ENCODE measurements at regions not wholly inside any gene's neighbourhood (a gene's known extent, or its start where the extent isn't known, plus 50 kb on each side); places are given as distances from the start of the nearest gene placed in this dataset.

DNA sequence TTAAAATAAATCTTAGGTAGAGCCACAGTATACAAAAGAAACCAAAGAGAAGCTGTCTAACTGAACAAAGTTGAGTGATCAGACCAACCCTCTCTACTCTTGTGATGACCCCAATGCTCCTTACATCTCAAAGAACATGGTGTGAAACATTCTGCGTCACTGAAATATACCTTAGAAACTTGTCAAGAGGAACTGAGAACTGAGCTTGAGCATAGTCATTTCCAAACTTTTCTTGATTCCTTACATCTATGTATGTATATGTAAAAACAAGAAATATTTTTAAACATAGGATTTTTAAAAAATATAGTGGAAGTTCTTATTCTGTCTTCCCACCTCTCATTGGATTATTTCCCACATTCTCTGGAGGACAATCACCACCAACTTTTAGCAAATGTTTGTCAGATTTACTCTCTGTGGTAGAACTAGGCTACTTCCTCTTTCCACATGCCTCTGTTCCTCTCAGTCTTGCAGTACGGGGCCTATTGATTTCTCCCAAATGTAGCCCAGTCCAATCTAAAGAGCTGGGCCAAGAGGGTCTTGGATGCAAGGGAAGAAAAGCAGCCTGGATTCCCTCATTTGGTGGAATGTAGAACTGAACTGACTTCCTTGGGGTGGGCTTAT, 98.2 kb upstream of the HHIP start:
- Histone ChIP-seq H3K4me2 (no peak overlapping the region), H3K4me1 (no peaks in the 10 kb centered on the region), H3K9ac (no peak overlapping the region), H3K27me3 (no peaks in the 10 kb centered on the region), H3K9me3 (ENCODE audit: low read depth) (no peaks in the 10 kb centered on the region), H3K4me3 (no peak overlapping the region), H3K27ac (no peak overlapping the region), H2AFZ (replicated peaks) (peak overlapping the region; percentile 57), H3K79me2 (ENCODE audit: low read depth) (no peaks in the 10 kb centered on the region), H3K36me3 (no peaks in the 10 kb centered on the region), H4K20me1 (ENCODE audit: low read depth) (no peaks in the 10 kb centered on the region), H3F3A (ENCODE audit: low read depth) (no peaks in the 10 kb centered on the region)
- Mint-ChIP-seq H3K27ac (no peak overlapping the region), H3K9me3 (peaks cover 5% of the 10 kb centered on the region), H3K27me3 (ENCODE audit: insufficient read depth, low read depth) (no peaks in the 10 kb centered on the region), H3K4me1 (peaks cover 2% of the 10 kb centered on the region), H3K36me3 (no peaks in the 10 kb centered on the region), H3K4me3 (no peak overlapping the region)
- DNase-seq (ENCODE audit: low spot score): no peak
- TF ChIP-seq EZH2phosphoT487 (IDR thresholded peaks at IDR 0.05) (no peak), EZH2 (IDR thresholded peaks at IDR 0.05) (no peak)
- TF ChIP-seq, protein P1, sequence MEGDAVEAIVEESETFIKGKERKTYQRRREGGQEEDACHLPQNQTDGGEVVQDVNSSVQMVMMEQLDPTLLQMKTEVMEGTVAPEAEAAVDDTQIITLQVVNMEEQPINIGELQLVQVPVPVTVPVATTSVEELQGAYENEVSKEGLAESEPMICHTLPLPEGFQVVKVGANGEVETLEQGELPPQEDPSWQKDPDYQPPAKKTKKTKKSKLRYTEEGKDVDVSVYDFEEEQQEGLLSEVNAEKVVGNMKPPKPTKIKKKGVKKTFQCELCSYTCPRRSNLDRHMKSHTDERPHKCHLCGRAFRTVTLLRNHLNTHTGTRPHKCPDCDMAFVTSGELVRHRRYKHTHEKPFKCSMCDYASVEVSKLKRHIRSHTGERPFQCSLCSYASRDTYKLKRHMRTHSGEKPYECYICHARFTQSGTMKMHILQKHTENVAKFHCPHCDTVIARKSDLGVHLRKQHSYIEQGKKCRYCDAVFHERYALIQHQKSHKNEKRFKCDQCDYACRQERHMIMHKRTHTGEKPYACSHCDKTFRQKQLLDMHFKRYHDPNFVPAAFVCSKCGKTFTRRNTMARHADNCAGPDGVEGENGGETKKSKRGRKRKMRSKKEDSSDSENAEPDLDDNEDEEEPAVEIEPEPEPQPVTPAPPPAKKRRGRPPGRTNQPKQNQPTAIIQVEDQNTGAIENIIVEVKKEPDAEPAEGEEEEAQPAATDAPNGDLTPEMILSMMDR (IDR thresholded peaks at IDR 0.05): no peak

DNA sequence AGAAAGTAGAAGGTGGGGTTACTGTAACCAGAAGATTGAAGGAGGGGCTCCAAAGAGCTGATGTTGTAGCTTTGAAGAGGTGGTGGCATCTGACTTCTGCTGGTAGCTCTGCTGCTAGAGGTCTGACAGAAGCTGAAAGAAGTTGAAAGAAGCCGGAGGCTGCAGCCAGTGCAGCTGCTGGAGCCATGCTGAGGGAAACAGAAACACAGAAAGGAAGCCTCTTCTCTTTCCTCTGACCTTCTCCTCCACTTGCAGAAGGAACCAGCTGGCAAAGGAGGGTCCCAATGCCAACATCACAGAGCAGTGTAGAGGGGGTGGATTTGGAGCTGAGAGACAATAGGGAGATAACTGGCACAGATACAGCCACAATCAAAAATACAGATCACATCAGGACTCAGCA, 89.3 kb upstream of the HHIP start:
- Histone ChIP-seq H3K9ac (no peak overlapping the region), H3K4me2 (no peak overlapping the region), H3K4me3 (no peak overlapping the region), H3K9me3 (ENCODE audit: low read depth) (no peaks in the 10 kb centered on the region), H4K20me1 (ENCODE audit: low read depth) (no peaks in the 10 kb centered on the region), H3K79me2 (ENCODE audit: low read depth) (no peaks in the 10 kb centered on the region), H3K36me3 (no peaks in the 10 kb centered on the region), H3F3A (ENCODE audit: low read depth) (no peaks in the 10 kb centered on the region), H3K4me1 (no peaks in the 10 kb centered on the region), H2AFZ (replicated peaks) (no peak overlapping the region), H3K27me3 (no peaks in the 10 kb centered on the region), H3K27ac (no peak overlapping the region)
- no peak overlapping the region for H3K4me3 Mint-ChIP-seq
- H3K27me3 Mint-ChIP-seq (ENCODE audit: insufficient read depth, low read depth): no peaks in the 10 kb centered on the region
- H3K36me3 Mint-ChIP-seq: no peaks in the 10 kb centered on the region
- TF ChIP-seq, protein P1 (IDR thresholded peaks at IDR 0.05): no peak
- TF ChIP-seq EZH2 (IDR thresholded peaks at IDR 0.05) (no peak), EZH2phosphoT487 (IDR thresholded peaks at IDR 0.05) (no peak)
- H3K27ac Mint-ChIP-seq: no peak overlapping the region
- peaks cover 5% of the 10 kb centered on the region for H3K4me1 Mint-ChIP-seq
- DNase-seq (ENCODE audit: low spot score): no peak
- no peaks in the 10 kb centered on the region for H3K9me3 Mint-ChIP-seq

DNA sequence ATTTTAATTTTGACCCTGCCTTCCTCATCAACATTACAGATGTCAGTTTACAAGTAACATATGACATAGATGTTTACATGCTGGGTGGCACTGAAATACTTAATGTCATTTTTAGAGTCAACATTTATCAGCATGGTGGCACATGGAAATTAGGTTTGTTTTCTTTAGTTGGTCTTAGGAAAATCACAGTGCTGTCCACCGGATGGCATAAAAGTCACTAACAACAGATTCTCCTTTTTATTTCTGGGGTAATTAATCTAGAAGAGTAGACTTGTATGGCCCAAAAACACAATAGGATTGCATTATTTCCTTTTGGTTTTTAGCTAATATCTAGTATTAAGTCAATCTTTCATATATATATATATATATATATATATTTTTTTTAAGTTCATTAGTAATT, 88.6 kb upstream of the HHIP start:
- TF ChIP-seq EZH2phosphoT487 (IDR thresholded peaks at IDR 0.05) (no peak), EZH2 (IDR thresholded peaks at IDR 0.05) (no peak)
- TF ChIP-seq, protein P1 (IDR thresholded peaks at IDR 0.05): no peak
- H3K36me3 Mint-ChIP-seq: no peaks in the 10 kb centered on the region
- H3K79me2 ChIP-seq (ENCODE audit: low read depth): no peaks in the 10 kb centered on the region
- no peak overlapping the region for H3K4me2 ChIP-seq
- no peaks in the 10 kb centered on the region for H3K36me3 ChIP-seq
- H3K27ac ChIP-seq: no peak overlapping the region
- H3K4me1 Mint-ChIP-seq: peaks cover 7% of the 10 kb centered on the region
- no peak for DNase-seq (ENCODE audit: low spot score)
- no peaks in the 10 kb centered on the region for H3F3A ChIP-seq (ENCODE audit: low read depth)
- H3K9me3 Mint-ChIP-seq: no peaks in the 10 kb centered on the region
- no peak overlapping the region for H3K4me3 ChIP-seq
- H3K27me3 Mint-ChIP-seq (ENCODE audit: insufficient read depth, low read depth): no peaks in the 10 kb centered on the region
- no peak overlapping the region for H3K27ac Mint-ChIP-seq
- no peak overlapping the region for H3K9ac ChIP-seq
- H3K4me1 ChIP-seq: no peaks in the 10 kb centered on the region
- H4K20me1 ChIP-seq (ENCODE audit: low read depth): no peaks in the 10 kb centered on the region
- no peaks in the 10 kb centered on the region for H3K27me3 ChIP-seq
- no peak overlapping the region for H3K4me3 Mint-ChIP-seq
- no peaks in the 10 kb centered on the region for H3K9me3 ChIP-seq (ENCODE audit: low read depth)
- H2AFZ ChIP-seq (replicated peaks): no peak overlapping the region
